Upper lobe of right lung (tissue), 1 donor: ENCODE measurements at regions not wholly inside any gene's neighbourhood (a gene's known extent, or its start where the extent isn't known, plus 50 kb on each side); places are given as distances from the start of the nearest gene placed in this dataset.

Experiments used
- ATAC-seq: fragments of 200-7000 bp; cut with Tn5 transposase; one replicate; pipeline ENCODE4 v1.9.1; 2020; ENCODE audit warnings: mild to moderate bottlenecking, moderate library complexity
- DNase-seq: peaks from one replicate; pipeline ENCODE4 v3.0.0-alpha.2; 2020
- H3K27ac ChIP-seq: fragments of 200-600 bp; one replicate; pipeline ENCODE4 v1.8.0; 2022
- H3K27me3 ChIP-seq: fragments of 200-600 bp; one replicate; pipeline ENCODE4 v1.8.0; 2022; ENCODE audit warnings: mild to moderate bottlenecking
- H3K36me3 ChIP-seq: fragments of 200-600 bp; one replicate; pipeline ENCODE4 v1.8.0; 2022
- H3K4me1 ChIP-seq: fragments of 200-600 bp; one replicate; pipeline ENCODE4 v1.8.0; 2022
- H3K4me3 ChIP-seq: fragments of 200-600 bp; one replicate; pipeline ENCODE4 v1.8.0; 2022; ENCODE audit warnings: mild to moderate bottlenecking
- H3K9me3 ChIP-seq: fragments of 200-600 bp; one replicate; pipeline ENCODE4 v1.8.0; 2022
- CTCF ChIP-seq: fragments of 200-600 bp; IDR thresholded peaks from one replicate; pipeline ENCODE4 v1.8.0; 2022; ENCODE audit warnings: antibody characterized with exemption
- intact Hi-C: fragments of 100-400 bp; cut with DNase I; formaldehyde crosslinking; loops from one replicate; pipeline ENCODE4 v1.11.0; 2022
- donor health status: DM: no; HTN: yes; CAD: no; lungs with severe emphysema.

GRCh38 chr3:29141918-29142275 lies 139.0 kb upstream of the RBMS3 start:
- Histone ChIP-seq H3K4me1 (peaks cover 21% of the 10 kb centered on the region), H3K9me3 (no peaks in the 10 kb centered on the region), H3K27me3 (no peaks in the 10 kb centered on the region), H3K4me3 (no peak overlapping the region), H3K27ac (peak overlapping the region; percentile 34), H3K36me3 (no peaks in the 10 kb centered on the region)
- no peak for TF ChIP-seq CTCF
- DNase-seq (no peak), ATAC-seq (no peak)
- intact Hi-C loops: no loop called here

DNA sequence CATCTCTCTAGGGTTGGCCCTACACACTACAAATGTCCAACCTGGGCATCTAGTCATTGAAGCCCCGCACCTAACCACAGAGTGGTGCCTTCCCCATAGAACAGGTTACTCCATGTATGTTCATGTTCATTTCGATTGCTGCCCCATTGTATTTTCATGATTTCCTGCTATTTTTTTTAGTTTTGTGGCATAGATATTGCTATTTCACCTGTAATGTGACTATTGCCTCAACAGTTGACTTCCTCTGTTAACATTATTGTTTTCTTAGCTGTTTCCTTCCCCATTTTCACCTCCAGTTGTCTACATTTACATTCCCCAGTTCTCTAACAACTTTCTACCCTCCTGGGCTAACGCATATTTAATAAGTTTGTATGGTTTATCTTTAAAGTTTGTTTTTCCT lies 137.7 kb upstream of the RBMS3 start:
- DNase-seq (no peak), ATAC-seq (no peak)
- H3K4me3 ChIP-seq: no peak overlapping the region
- H3K27ac ChIP-seq: no peak overlapping the region
- intact Hi-C loops: no loop called here
- H3K9me3 ChIP-seq: no peaks in the 10 kb centered on the region
- no peak for TF ChIP-seq CTCF
- no peaks in the 10 kb centered on the region for H3K36me3 ChIP-seq
- no peaks in the 10 kb centered on the region for H3K27me3 ChIP-seq
- peaks cover 21% of the 10 kb centered on the region for H3K4me1 ChIP-seq

DNA sequence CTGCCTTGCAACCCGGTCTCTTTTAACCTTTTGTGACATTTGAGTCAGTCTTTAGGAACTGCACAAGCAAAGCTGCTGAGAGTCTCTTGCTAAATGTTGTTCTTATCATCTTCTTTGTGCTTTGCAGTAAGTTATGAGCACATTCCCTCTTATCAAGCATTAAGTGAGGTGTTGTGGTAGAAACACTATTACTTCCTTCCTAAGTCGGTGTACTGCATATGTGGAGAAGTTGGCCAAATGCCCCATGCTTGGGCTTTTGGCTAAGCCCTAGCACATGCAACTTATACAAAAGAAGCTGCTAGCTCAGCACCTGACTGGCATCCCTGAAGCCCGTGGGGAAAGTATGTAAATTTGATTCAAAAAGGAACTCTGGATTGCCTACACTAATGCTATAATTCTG lies 136.5 kb upstream of the RBMS3 start:
- H3K27me3 ChIP-seq: no peaks in the 10 kb centered on the region
- H3K4me3 ChIP-seq: no peak overlapping the region
- TF ChIP-seq CTCF: no peak
- no peak for ATAC-seq
- intact Hi-C loops: no loop called here
- peaks cover 21% of the 10 kb centered on the region for H3K4me1 ChIP-seq
- H3K36me3 ChIP-seq: no peaks in the 10 kb centered on the region
- no peaks in the 10 kb centered on the region for H3K9me3 ChIP-seq
- no peak for DNase-seq
- no peak overlapping the region for H3K27ac ChIP-seq

DNA sequence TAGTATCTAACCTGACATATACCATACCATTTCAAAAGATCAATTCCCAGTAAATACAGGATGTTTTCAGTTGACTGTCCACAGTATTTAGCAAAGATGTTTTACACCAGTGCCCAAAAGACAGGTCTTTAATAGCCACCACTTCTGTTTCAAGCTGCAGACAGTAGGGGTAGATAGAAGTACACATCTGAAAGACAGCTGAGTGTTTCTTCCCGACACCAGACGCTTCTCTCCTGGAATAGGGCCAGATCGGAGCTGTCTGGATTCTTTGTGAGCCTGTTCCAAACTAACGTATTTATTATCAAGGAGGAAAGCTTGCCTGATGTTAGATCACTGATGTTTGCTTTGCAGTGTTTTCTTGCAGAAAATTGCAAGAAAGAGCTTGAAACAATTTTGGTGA lies 136.1 kb upstream of the RBMS3 start:
- DNase-seq: no peak
- intact Hi-C loops: no loop called here
- Histone ChIP-seq H3K27me3 (no peaks in the 10 kb centered on the region), H3K36me3 (no peaks in the 10 kb centered on the region), H3K4me3 (no peak overlapping the region), H3K4me1 (peaks cover 21% of the 10 kb centered on the region), H3K9me3 (no peaks in the 10 kb centered on the region), H3K27ac (no peak overlapping the region)
- TF ChIP-seq CTCF: no peak
- ATAC-seq: no peak

DNA sequence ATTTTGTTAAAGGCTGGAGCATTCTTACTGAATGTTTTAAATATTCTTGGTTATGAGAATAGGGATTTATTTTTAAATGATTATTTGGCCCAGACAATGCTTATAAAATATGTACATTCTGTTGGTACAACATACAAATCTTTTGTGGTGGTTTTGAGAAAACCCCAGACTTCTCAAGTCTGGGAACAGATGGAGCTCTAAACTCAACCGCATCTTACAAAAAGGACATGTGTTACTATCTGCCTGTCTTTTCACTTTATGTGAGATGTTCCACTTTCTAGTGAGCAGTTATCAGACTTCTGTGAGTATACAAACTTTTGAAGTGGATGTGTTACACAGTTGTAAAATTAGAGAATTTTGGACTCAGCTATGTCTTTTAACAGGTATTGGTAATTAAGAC lies 135.5 kb upstream of the RBMS3 start:
- Histone ChIP-seq H3K27me3 (no peaks in the 10 kb centered on the region), H3K4me3 (no peak overlapping the region), H3K27ac (no peak overlapping the region), H3K9me3 (no peaks in the 10 kb centered on the region), H3K4me1 (peaks cover 15% of the 10 kb centered on the region), H3K36me3 (no peaks in the 10 kb centered on the region)
- intact Hi-C loops: no loop called here
- DNase-seq (no peak), ATAC-seq (no peak)
- TF ChIP-seq CTCF: no peak

- no peak for TF ChIP-seq CTCF
- Histone ChIP-seq H3K4me1 (no peaks in the 10 kb centered on the region), H3K9me3 (no peaks in the 10 kb centered on the region), H3K36me3 (no peaks in the 10 kb centered on the region), H3K4me3 (no peak overlapping the region), H3K27ac (no peak overlapping the region), H3K27me3 (no peaks in the 10 kb centered on the region)
- ATAC-seq (no peak), DNase-seq (no peak)
- intact Hi-C loops: no loop called here
These were observed 128.5 kb upstream of the RBMS3 start for GRCh38 chr3:29152379-29152778.
